Keratinocyte (primary cell): ENCODE measurements at regions not wholly inside any gene's neighbourhood (a gene's known extent, or its start where the extent isn't known, plus 50 kb on each side); places are given as distances from the start of the nearest gene placed in this dataset.

Experiments
- CTCF ChIP-seq, 3 experiments: IDR thresholded peaks in 1 of 3; conservative IDR thresholded peaks in 1 of 3; optimal IDR thresholded peaks in 1 of 3; 2 replicates in 2 of 3; 3 replicates in 1 of 3; pipeline versions ENCODE3 to v1.5.1; 2011; ENCODE audit warnings: low read length in 3 of 3, mild to moderate bottlenecking in 3 of 3, moderate library complexity in 2 of 3, control low read depth in 1 of 3, inconsistent platforms in 1 of 3; ENCODE audit not compliant: insufficient read depth in 2 of 3; ENCODE audit errors: extremely low read depth in 1 of 3
- EZH2 ChIP-seq: IDR thresholded peaks from one replicate; pipeline ENCODE4 v1.6.1; 2012; ENCODE audit warnings: inconsistent platforms, mild to moderate bottlenecking, low read length, moderate library complexity

DNA sequence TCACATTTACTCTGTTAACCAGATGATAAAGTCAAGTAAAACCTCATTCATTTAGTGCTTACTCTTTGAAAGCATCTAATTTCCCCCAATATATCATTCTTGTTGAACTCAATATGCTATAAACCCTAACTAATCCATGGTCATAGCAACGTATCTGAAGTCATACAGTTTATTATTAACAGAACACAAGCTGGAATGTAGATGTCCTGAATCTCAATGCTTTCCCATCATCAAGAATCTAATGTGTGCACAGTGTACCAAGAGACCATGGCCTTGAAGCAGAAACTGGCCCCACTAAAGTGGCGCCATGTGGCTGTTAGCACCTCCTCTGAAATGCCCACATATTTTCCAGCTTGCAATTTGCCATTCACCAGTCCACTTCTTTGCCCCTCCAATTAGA, 245.8 kb downstream of the SOX9 start:
- no peak for TF ChIP-seq CTCF (optimal IDR thresholded peaks at IDR 0.05 in 1 of 3, IDR thresholded peaks at IDR 0.05 in 1 of 3, conservative IDR thresholded peaks at IDR 0.05 in 1 of 3; ENCODE audit: extremely low read depth in 1 of 3, insufficient read depth in 2 of 3, low read length in 3 of 3)
- no peak for TF ChIP-seq EZH2
